ENCODE measurements at regions not wholly inside any gene's neighbourhood (a gene's known extent, or its start where the extent isn't known, plus 50 kb on each side); places are given as distances from the start of the nearest gene placed in this dataset.

DNA sequence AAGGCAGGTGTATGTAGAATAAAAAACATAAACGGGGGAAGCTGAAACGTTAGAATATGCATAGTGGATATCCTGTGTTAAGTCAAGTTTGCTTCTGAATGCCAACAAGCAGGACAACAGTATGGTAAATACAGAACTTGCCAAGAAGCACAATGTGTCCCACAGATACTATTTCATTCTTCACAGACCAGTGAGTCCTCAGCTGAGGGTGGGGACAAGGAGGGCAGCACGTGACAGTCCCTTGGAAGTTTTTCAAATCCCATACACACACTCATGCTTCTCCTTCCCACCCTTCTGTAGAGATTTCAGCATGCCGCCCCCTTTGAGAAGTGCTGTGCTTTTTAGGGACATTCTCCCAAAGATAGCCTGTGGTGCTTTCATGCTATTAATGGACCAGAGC, 268.5 kb upstream of the ECI2 start:
- no peak overlapping the region for H3K27ac ChIP-seq (ENCODE audit: low read depth, low read length)
- H3K9me3 ChIP-seq (ENCODE audit: control insufficient read depth, insufficient read depth, low read length) = no peaks in the 10 kb centered on the region
- DNase-seq (ENCODE audit: low read depth in 4 of 6, low spot score in 6 of 6) = peak in 2 of 6 donors; percentile 45 to 61
- no CpG with 5 or more reads among the region's 4 CpGs for WGBS (ENCODE audit: insufficient coverage)
- H3K36me3 ChIP-seq (ENCODE audit: control insufficient read depth, insufficient read depth, low read length) = no peaks in the 10 kb centered on the region
- H3K4me3 ChIP-seq (ENCODE audit: low read depth, low read length) = no peak overlapping the region
- H3K27me3 ChIP-seq (ENCODE audit: control insufficient read depth, insufficient read depth, low read length) = no peaks in the 10 kb centered on the region
- H3K4me1 ChIP-seq (ENCODE audit: control insufficient read depth, insufficient read depth, low read length) = peaks cover 14% of the 10 kb centered on the region

DNA sequence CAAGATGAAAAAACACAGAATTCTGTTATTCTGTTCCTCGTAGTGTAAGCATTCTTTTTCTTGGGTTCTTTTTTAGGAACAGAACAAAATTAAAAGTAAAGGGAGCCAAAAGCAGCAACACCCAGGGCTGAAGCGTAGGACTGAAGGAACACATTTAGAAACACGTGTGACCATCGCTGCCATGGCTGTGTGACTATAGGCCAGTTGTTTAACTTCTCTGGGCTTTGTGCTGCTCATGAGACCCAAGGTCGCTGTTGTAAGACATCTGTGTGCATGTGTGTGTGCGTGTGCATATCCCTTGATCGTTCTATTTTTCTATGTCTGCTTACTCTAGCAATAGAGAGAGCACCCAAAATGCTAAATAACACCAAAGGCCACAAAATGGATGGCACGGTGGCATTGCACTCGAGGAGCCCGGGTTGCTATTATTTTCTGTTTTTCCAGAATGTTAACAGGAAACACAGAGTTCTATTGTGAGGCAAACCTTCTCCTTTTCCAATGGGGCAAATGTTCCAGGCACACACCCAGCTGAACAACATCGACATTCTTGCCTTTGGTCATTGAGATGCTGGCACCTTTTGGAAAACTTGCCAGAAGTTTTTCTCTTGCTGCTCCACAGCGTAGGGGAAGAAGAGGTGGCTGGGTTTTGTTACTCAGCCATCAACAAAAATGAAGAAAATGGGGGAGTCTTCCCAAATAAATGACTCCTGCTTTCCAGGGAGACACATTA, 267.8 kb upstream of the ECI2 start:
- DNase-seq (ENCODE audit: low read depth in 4 of 6, low spot score in 6 of 6) = peak in 1 of 6 donors; percentile 25
- peaks cover 14% of the 10 kb centered on the region for H3K4me1 ChIP-seq (ENCODE audit: control insufficient read depth, insufficient read depth, low read length)
- H3K27me3 ChIP-seq (ENCODE audit: control insufficient read depth, insufficient read depth, low read length) = no peaks in the 10 kb centered on the region
- no peaks in the 10 kb centered on the region for H3K9me3 ChIP-seq (ENCODE audit: control insufficient read depth, insufficient read depth, low read length)
- H3K27ac ChIP-seq (ENCODE audit: low read depth, low read length) = no peak overlapping the region
- no peak overlapping the region for H3K4me3 ChIP-seq (ENCODE audit: low read depth, low read length)
- 64% methylated on average over 10 of the region's 12 CpGs for WGBS (ENCODE audit: insufficient coverage)
- H3K36me3 ChIP-seq (ENCODE audit: control insufficient read depth, insufficient read depth, low read length) = no peaks in the 10 kb centered on the region

DNA sequence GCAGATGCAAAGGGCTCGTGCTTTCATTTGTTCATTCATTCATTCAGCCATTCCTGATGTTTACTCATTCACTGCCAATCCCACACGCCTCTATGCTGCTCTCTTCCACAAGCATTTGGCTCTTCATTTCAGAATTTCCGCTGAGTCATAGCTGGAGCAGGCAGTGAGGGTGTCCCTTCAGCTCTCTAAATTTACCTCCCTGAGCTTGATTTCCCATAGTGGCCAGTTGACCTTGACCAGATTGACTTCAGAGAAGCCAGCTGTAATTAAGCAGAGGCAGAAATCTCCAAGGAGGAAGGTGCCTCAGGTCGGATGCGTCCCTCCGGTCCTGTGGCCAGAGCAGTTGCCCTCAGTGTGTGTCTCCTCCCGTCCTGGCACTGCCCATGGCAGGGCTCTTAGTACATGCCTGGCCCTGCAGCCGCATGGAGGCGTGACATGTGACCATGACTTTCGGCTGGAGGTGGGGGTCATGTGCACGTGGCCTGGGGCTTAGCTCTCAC, 267.2 kb upstream of the ECI2 start:
- Histone ChIP-seq H3K27ac (ENCODE audit: low read depth, low read length) (no peak overlapping the region), H3K27me3 (ENCODE audit: control insufficient read depth, insufficient read depth, low read length) (no peaks in the 10 kb centered on the region), H3K4me3 (ENCODE audit: low read depth, low read length) (no peak overlapping the region), H3K9me3 (ENCODE audit: control insufficient read depth, insufficient read depth, low read length) (no peaks in the 10 kb centered on the region), H3K36me3 (ENCODE audit: control insufficient read depth, insufficient read depth, low read length) (no peaks in the 10 kb centered on the region), H3K4me1 (ENCODE audit: control insufficient read depth, insufficient read depth, low read length) (peaks cover 14% of the 10 kb centered on the region)
- peak in 1 of 6 donors; percentile 7 for DNase-seq (ENCODE audit: low read depth in 4 of 6, low spot score in 6 of 6)
- 79% methylated on average over 9 of the region's 11 CpGs for WGBS (ENCODE audit: insufficient coverage)

GRCh38 chr6:4401408-4402368, 266.3 kb upstream of the ECI2 start:
- no peak overlapping the region for H3K27ac ChIP-seq (ENCODE audit: low read depth, low read length)

DNA sequence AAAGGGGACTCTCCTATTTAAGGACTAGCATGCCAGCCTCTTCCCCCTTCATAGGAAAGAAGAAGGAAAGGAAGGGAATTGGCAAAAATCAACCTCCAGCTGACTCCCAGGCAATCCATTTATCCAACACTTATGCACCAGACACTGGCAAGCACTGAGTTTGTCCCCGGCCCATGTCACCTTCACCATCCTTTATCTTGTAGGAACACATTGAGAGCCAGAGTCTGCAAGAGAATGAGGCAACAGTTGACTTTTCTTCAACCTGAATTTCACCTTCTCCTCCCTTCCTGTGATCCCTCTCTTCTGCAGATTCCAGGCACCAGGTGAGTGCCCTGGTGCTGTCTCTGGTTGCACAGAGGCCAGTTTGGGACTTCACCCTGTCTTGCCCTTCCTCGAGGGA, 264.3 kb upstream of the ECI2 start:
- 88% methylated on average over 2 of the region's 2 CpGs for WGBS (ENCODE audit: insufficient coverage)
- H3K36me3 ChIP-seq (ENCODE audit: control insufficient read depth, insufficient read depth, low read length) = no peaks in the 10 kb centered on the region
- no peaks in the 10 kb centered on the region for H3K9me3 ChIP-seq (ENCODE audit: control insufficient read depth, insufficient read depth, low read length)
- H3K27me3 ChIP-seq (ENCODE audit: control insufficient read depth, insufficient read depth, low read length) = no peaks in the 10 kb centered on the region
- DNase-seq (ENCODE audit: low read depth in 4 of 6, low spot score in 6 of 6) = no peak
- no peak overlapping the region for H3K27ac ChIP-seq (ENCODE audit: low read depth, low read length)
- peaks cover 9% of the 10 kb centered on the region for H3K4me1 ChIP-seq (ENCODE audit: control insufficient read depth, insufficient read depth, low read length)
- H3K4me3 ChIP-seq (ENCODE audit: low read depth, low read length) = no peak overlapping the region

More at GRCh38 chr6:4401408-4402368, 266.3 kb upstream of the ECI2 start:
- no peaks in the 10 kb centered on the region for H3K27me3 ChIP-seq (ENCODE audit: control insufficient read depth, insufficient read depth, low read length)
- WGBS (ENCODE audit: insufficient coverage) = 86% methylated on average over 12 of the region's 19 CpGs
- H3K9me3 ChIP-seq (ENCODE audit: control insufficient read depth, insufficient read depth, low read length) = no peaks in the 10 kb centered on the region
- no peaks in the 10 kb centered on the region for H3K36me3 ChIP-seq (ENCODE audit: control insufficient read depth, insufficient read depth, low read length)
- no peak overlapping the region for H3K4me3 ChIP-seq (ENCODE audit: low read depth, low read length)
- H3K4me1 ChIP-seq (ENCODE audit: control insufficient read depth, insufficient read depth, low read length) = peaks cover 14% of the 10 kb centered on the region
- DNase-seq (ENCODE audit: low read depth in 4 of 6, low spot score in 6 of 6) = no peak

DNA sequence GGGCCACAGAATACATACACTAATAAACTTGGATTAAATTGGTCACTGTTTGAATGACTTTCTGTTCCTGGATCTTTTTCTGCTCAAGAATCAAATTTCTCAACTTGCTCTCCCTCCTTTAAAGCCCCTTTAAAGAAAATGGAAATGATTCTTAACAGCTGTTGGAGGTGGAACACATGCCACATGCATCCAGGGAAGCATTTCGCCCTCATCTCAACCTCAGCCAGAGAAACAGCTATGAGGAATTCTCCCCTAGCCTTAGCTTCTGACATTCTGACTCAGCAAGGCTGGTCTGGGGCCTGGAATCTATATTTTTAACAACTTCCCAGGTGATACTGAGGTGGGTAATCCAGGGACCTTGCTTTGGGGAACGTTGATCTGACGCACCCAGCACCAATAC, 263.4 kb upstream of the ECI2 start:
- H3K4me1 ChIP-seq (ENCODE audit: control insufficient read depth, insufficient read depth, low read length) = peaks cover 9% of the 10 kb centered on the region
- DNase-seq (ENCODE audit: low read depth in 4 of 6, low spot score in 6 of 6) = no peak
- no peak overlapping the region for H3K4me3 ChIP-seq (ENCODE audit: low read depth, low read length)
- no peaks in the 10 kb centered on the region for H3K27me3 ChIP-seq (ENCODE audit: control insufficient read depth, insufficient read depth, low read length)
- H3K36me3 ChIP-seq (ENCODE audit: control insufficient read depth, insufficient read depth, low read length) = no peaks in the 10 kb centered on the region
- no peak overlapping the region for H3K27ac ChIP-seq (ENCODE audit: low read depth, low read length)
- H3K9me3 ChIP-seq (ENCODE audit: control insufficient read depth, insufficient read depth, low read length) = no peaks in the 10 kb centered on the region
- 91% methylated on average over 2 of the region's 3 CpGs for WGBS (ENCODE audit: insufficient coverage)

DNA sequence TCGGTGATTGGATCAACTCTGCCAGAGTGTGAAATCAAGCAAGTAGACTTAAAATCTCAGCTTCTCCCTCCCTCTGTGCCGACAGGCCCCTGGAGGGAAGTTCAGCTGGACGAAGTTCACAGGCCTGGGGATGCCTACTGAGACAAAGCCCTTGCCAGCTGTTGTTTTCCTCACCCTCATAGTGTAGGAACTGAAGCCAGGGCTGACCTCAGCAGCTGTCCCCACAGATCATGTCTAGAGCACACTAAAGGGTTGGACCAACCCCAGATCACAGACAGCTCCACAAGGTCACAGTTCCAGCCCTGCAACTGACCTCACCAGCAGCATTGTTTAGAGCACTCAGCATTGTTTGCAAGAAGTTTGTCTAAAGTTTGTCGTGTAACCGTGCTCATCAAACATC, 261.9 kb upstream of the ECI2 start:
- DNase-seq (ENCODE audit: low read depth in 4 of 6, low spot score in 6 of 6) = no peak
- no peak overlapping the region for H3K27ac ChIP-seq (ENCODE audit: low read depth, low read length)

GRCh38 chr6:4396044-4396443, 260.7 kb upstream of the ECI2 start:
- H3K27me3 ChIP-seq (ENCODE audit: control insufficient read depth, insufficient read depth, low read length) = no peaks in the 10 kb centered on the region
- H3K4me3 ChIP-seq (ENCODE audit: low read depth, low read length) = no peak overlapping the region
- no CpG with 5 or more reads among the region's 2 CpGs for WGBS (ENCODE audit: insufficient coverage)
- no peak overlapping the region for H3K27ac ChIP-seq (ENCODE audit: low read depth, low read length)
- no peaks in the 10 kb centered on the region for H3K4me1 ChIP-seq (ENCODE audit: control insufficient read depth, insufficient read depth, low read length)
- H3K36me3 ChIP-seq (ENCODE audit: control insufficient read depth, insufficient read depth, low read length) = no peaks in the 10 kb centered on the region
- no peaks in the 10 kb centered on the region for H3K9me3 ChIP-seq (ENCODE audit: control insufficient read depth, insufficient read depth, low read length)
- DNase-seq (ENCODE audit: low read depth in 4 of 6, low spot score in 6 of 6) = no peak

More for the DNA sequence above, 261.9 kb upstream of the ECI2 start:
- Histone ChIP-seq H3K36me3 (ENCODE audit: control insufficient read depth, insufficient read depth, low read length) (no peaks in the 10 kb centered on the region), H3K9me3 (ENCODE audit: control insufficient read depth, insufficient read depth, low read length) (no peaks in the 10 kb centered on the region), H3K4me3 (ENCODE audit: low read depth, low read length) (no peak overlapping the region), H3K27me3 (ENCODE audit: control insufficient read depth, insufficient read depth, low read length) (no peaks in the 10 kb centered on the region), H3K4me1 (ENCODE audit: control insufficient read depth, insufficient read depth, low read length) (no peaks in the 10 kb centered on the region)
- 47% methylated on average over 3 of the region's 5 CpGs for WGBS (ENCODE audit: insufficient coverage)

DNA sequence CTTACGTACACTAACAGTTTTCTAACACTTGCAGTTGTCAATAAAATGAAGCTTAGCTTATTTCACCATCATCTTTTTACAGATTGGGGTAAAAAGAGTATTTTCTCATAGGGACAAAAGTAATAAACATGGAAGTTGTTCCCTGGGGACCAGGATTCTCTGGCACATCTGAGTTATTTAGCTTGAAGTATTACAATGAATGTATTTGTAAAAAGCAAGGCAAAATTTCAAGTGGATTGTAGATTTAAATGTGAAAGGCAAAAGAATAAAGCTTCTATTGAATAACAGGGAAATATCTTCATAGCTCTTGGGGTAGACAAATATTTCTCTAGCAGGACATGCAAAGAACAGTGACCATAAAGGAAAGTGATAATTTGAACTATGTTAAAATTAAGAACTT, 260.0 kb upstream of the ECI2 start:
- Histone ChIP-seq H3K4me1 (ENCODE audit: control insufficient read depth, insufficient read depth, low read length) (no peaks in the 10 kb centered on the region), H3K4me3 (ENCODE audit: low read depth, low read length) (no peak overlapping the region), H3K36me3 (ENCODE audit: control insufficient read depth, insufficient read depth, low read length) (no peaks in the 10 kb centered on the region), H3K27me3 (ENCODE audit: control insufficient read depth, insufficient read depth, low read length) (no peaks in the 10 kb centered on the region), H3K9me3 (ENCODE audit: control insufficient read depth, insufficient read depth, low read length) (no peaks in the 10 kb centered on the region), H3K27ac (ENCODE audit: low read depth, low read length) (no peak overlapping the region)
- no peak for DNase-seq (ENCODE audit: low read depth in 4 of 6, low spot score in 6 of 6)
- no CpG with 5 or more reads among the region's 1 CpG for WGBS (ENCODE audit: insufficient coverage)

All from spinal cord (tissue), 9 donors.